ENCODE measurements at regions not wholly inside any gene's neighbourhood (a gene's known extent, or its start where the extent isn't known, plus 50 kb on each side); places are given as distances from the start of the nearest gene placed in this dataset.

GRCh38 chr7:21089653-21090052 lies 303.0 kb upstream of the SP8 start:
- no peak for DNase-seq (ENCODE audit: low read depth in 2 of 2)

GRCh38 chr7:21092766-21093702 lies 306.3 kb upstream of the SP8 start:
- no peak for DNase-seq (ENCODE audit: low read depth in 2 of 2)

DNA sequence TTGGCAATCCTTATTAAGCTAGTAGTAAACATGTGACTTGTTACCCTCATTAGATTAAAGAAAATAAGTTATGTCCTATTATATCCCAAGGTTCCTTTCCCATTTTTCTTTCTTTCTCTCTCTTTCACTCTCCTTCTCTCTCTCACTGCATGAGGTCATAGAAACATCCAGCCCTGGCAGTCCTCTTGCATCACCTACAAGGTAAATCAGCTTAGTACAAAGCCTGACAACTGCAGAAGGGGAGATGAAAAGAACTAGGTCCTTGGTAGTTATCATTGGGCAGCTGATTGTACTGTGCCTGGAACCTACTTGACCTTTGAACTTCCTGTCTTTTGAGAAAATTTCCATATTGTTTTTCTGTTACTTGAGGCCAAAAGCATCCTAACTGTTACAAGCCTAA lies 307.9 kb upstream of the SP8 start:
- no peak for DNase-seq (ENCODE audit: low read depth in 2 of 2)

DNA sequence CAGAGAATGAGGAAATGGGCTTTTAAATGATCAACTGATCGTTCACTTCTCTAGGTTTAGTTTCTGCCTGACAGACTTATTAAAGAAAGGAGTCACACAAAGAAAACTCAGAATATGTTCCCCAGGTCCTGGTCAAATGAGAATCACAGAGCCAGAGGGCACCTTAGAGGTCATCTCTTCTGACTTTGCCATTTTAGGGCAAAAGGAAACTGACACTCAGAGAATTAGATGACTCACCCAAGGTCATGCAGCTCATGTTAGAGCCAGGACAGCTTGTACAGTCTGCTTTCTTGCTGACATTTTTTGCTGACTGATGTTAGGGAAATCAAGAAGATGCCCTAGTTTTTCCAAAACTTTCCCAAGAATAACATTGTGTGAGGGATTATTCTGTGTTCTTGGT lies 312.7 kb upstream of the SP8 start:
- DNase-seq (ENCODE audit: low read depth in 2 of 2) = no peak

DNA sequence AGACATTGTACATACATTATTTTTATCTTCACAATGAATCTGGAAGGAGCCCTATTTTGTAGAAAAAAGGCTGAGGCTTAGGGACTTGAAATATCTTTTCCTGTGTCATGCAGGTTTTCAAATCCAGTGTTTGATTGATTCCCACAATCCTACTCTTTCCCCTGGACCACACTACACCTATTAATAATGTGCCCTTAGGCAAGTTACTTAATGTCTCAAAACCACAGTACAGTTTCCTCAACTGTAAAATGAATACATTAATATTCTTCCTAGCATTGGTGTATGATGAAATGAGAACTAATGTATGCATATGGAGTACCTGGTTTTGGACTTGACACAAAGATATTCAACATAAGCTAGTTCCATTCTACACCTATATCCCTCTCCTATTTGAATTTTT lies 313.3 kb upstream of the SP8 start:
- no peak for DNase-seq (ENCODE audit: low read depth in 2 of 2)

GRCh38 chr7:21101541-21101940 lies 314.9 kb upstream of the SP8 start:
- DNase-seq (ENCODE audit: low read depth in 2 of 2) = no peak

DNA sequence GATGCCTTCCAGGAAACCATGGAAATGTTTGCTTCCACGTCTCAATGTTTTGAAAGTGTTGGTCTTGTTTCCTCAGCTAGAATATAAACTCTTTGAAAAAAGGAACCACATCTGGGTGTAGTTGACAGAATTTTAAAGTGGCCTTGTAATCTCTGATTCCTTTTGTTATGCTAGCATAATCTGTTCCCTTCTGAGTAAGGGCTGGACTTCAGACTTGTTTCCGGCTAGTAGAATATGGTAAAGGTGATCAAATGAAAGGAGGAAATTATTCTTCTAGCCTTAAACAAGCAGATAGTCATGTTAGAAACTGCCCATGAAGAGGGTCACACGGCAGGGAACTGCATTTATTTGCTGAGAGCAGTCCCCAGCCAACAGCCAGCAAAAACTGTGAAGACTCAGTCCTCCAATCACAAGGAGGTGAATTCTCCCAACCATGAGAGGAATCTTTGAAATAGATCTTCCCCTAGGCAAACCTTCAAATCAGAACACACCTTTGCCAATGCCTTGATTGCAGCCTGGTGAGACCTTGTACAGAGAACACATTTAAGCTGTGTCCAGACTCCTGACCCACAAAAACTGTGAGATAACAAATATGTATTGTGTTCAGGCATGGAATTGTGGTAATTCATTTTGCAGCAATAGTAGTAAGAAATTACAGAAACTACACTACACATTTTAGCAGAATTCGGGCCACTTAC lies 316.9 kb upstream of the SP8 start:
- no peak for DNase-seq (ENCODE audit: low read depth in 2 of 2)

GRCh38 chr7:21104124-21104500 lies 317.4 kb upstream of the SP8 start:
- no peak for DNase-seq (ENCODE audit: low read depth in 2 of 2)

- DNase-seq (ENCODE audit: low read depth in 2 of 2) = no peak
Observed at GRCh38 chr7:21106296-21106732, 319.6 kb upstream of the SP8 start.

GRCh38 chr7:21107101-21107500 lies 320.4 kb upstream of the SP8 start:
- no peak for DNase-seq (ENCODE audit: low read depth in 2 of 2)

GRCh38 chr7:21108182-21108581 lies 319.7 kb upstream of the SP4 start:
- no peak for DNase-seq (ENCODE audit: low read depth in 2 of 2)

GRCh38 chr7:21113609-21114415 lies 314.1 kb upstream of the SP4 start:
- DNase-seq (ENCODE audit: low read depth in 2 of 2) = no peak

- no peak for DNase-seq (ENCODE audit: low read depth in 2 of 2)
Observed at GRCh38 chr7:21123586-21123985, 304.3 kb upstream of the SP4 start.

DNA sequence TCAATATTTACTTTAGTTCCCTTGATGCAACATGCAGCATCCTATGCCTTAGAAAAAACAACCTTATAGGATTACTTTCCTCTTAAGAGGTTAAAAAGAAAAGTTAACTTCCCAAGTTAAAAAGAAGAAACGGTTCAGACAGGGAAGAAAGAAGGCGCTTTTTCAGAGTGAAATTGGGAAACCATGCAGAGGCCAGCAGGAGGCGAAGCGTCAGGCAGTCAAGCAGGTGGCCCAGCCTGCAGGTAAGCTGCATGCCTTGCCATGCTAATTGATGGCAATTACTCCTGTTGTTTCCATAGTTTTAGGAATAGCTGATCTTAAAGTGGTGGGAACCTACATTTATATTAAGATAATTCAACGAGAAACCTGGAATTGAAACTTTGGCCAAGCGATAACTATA lies 302.6 kb upstream of the SP4 start:
- DNase-seq (ENCODE audit: low read depth in 2 of 2) = no peak

GRCh38 chr7:21128062-21128817 lies 299.6 kb upstream of the SP4 start:
- DNase-seq (ENCODE audit: low read depth in 2 of 2) = no peak

GRCh38 chr7:21131897-21132296 lies 296.0 kb upstream of the SP4 start:
- no peak for DNase-seq (ENCODE audit: low read depth in 2 of 2)

GRCh38 chr7:21134631-21135030 lies 293.3 kb upstream of the SP4 start:
- DNase-seq (ENCODE audit: low read depth in 2 of 2) = no peak

GRCh38 chr7:21135437-21135836 lies 292.4 kb upstream of the SP4 start:
- DNase-seq (ENCODE audit: low read depth in 2 of 2) = no peak

DNA sequence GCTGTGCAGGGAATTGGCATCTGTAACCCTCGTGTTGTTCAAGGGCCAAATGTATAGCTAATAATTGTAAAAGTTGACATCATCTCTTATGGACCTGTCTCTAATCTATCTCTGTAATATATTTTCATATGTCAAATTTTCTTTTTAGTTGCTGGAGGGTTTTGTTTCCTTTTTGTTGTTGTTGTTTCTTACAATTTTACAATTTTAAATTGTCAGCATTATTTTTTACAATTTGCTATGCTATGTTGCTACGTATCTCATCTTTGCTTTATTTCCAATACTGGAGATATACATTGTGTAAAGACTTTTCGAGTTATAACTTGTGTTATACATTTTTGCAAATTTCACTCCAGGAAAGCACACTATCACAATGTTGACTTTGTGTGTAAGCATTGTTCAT lies 290.2 kb upstream of the SP4 start:
- DNase-seq (ENCODE audit: low read depth in 2 of 2) = no peak

DNA sequence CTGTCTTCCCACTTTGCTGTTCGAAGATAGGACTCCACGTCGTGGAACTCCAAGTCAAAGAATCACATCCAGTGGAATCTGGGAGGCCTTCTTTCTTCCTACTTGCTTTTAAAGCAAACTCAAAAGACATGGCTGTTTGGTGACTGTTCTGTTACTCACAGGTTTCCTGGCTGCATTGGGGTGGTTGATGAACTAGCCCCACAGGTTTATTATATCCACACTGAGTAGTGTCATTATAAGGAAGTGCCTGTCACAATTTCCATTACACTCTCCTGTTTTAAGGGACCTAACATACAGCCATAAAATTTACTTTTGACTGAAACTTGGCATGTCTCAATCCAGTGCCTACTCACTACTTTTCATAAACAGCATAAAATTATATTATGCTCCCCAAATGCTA lies 287.3 kb upstream of the SP4 start:
- no peak for DNase-seq (ENCODE audit: low read depth in 2 of 2)

DNA sequence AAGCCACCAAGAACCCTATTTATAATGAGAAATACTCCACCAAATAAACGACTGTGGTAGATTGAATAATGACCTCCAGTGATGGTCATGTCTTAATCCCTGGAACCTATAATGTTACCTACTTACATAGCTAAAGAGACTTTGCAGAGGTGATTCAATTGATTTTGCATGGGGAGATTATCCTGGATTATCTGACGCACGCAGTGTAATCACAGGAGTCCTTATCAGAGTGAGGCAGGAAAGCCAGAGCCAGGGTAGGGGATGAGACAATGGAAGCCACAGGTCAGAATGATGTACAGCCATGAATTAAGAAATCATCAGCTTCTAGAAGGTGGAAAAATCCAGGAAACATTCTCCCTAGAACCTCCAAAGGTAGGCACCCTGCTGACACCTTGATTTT lies 286.4 kb upstream of the SP4 start:
- no peak for DNase-seq (ENCODE audit: low read depth in 2 of 2)

DNA sequence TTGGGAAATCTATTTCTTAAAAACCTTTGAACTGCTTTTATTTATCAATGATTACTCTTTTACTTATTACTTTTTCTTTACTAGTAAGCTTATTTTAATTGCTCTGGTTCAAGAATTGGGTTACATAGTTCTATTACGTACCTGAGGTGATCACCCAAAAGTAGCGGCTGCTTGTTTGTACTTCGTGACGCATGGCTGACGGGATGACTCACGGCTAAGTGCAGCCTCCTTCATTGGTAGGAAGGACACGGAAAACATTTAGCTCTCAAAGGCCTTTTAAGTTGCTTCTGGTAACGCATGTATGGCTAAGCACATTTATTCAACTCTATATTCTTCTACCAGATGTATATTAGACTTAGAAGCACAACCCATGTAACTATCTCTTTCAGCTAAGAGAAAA lies 285.8 kb upstream of the SP4 start:
- DNase-seq (ENCODE audit: low read depth in 2 of 2) = no peak

All from stimulated activated CD8-positive, alpha-beta memory T cell treated with anti-CD3 and anti-CD28 coated beads, Interleukin-2, amount 100 ng/mL, for 48 hours (primary cell).